DND-41 (cell line): ENCODE measurements at regions not wholly inside any gene's neighbourhood (a gene's known extent, or its start where the extent isn't known, plus 50 kb on each side); places are given as distances from the start of the nearest gene placed in this dataset.
"Not testable (repeated sequence)": the region's sequence is repeated elsewhere in the genome, so short reads cannot be mapped to it uniquely, and the experiment has no call there.

Source experiments
- ATAC-seq: fragments of 200-7000 bp; cut with Tn5 transposase; 3 replicates; pipeline ENCODE4 v1.9.1; 2021; ENCODE audit warnings: low read depth; ENCODE audit not compliant: insufficient read depth
- DNase-seq: peaks from one replicate; pipeline ENCODE4 v3.0.0-alpha.2; 2020
- H2AFZ ChIP-seq: 2 replicates; pipeline ENCODE4 v1.6.0; 2012; ENCODE audit warnings: low read depth, low read length
- H3K27ac ChIP-seq: 2 replicates; pipeline ENCODE4 v1.5.1; 2012; ENCODE audit warnings: low read length, inconsistent platforms
- H3K27me3 ChIP-seq: fragments of 200-600 bp; sonication (generic); 2 replicates; pipeline ENCODE4 v1.6.0; 2012; ENCODE audit warnings: low read length, mild to moderate bottlenecking, inconsistent platforms; ENCODE audit not compliant: insufficient read depth, poor library complexity
- H3K36me3 ChIP-seq: 2 replicates; pipeline ENCODE4 v1.5.1; 2012; ENCODE audit warnings: low read length, inconsistent platforms; ENCODE audit not compliant: insufficient read depth
- H3K4me1 ChIP-seq: 2 replicates; pipeline ENCODE4 v1.5.1; 2012; ENCODE audit warnings: mild to moderate bottlenecking, low read length; ENCODE audit not compliant: insufficient read depth
- H3K4me2 ChIP-seq: 2 replicates; pipeline ENCODE4 v1.6.0; 2012; ENCODE audit warnings: mild to moderate bottlenecking, moderate library complexity, low read length, inconsistent platforms; ENCODE audit not compliant: insufficient read depth
- H3K4me3 ChIP-seq, 2 experiments: fragments of 200-600 bp in 1 of 2; shearing (Covaris generic) in 1 of 2; 2 replicates each; pipeline ENCODE4 v1.5.1; 2012 to 2016; ENCODE audit warnings: inconsistent platforms in 2 of 2, low read length in 2 of 2, mild to moderate bottlenecking in 2 of 2, low read depth in 1 of 2, moderate library complexity in 1 of 2
- H3K79me2 ChIP-seq: 2 replicates; pipeline ENCODE4 v1.6.0; 2012; ENCODE audit warnings: low read length, inconsistent platforms; ENCODE audit not compliant: insufficient read depth
- H3K9ac ChIP-seq: 2 replicates; pipeline ENCODE4 v1.6.0; 2012; ENCODE audit warnings: low read depth, mild to moderate bottlenecking, inconsistent platforms, low read length, moderate library complexity
- H3K9me3 ChIP-seq: 2 replicates; pipeline ENCODE4 v1.5.1; 2012; ENCODE audit warnings: low read length, moderate library complexity, mild to moderate bottlenecking, inconsistent platforms; ENCODE audit not compliant: insufficient read depth, severe bottlenecking
- H4K20me1 ChIP-seq: 2 replicates; pipeline ENCODE4 v1.6.0; 2012; ENCODE audit warnings: low read length; ENCODE audit not compliant: insufficient read depth
- EZH2 ChIP-seq: IDR thresholded peaks from 3 replicates; pipeline ENCODE4 v1.6.1; 2012; ENCODE audit warnings: borderline replicate concordance, low read depth, mild to moderate bottlenecking, moderate library complexity, low read length, inconsistent platforms; ENCODE audit not compliant: severe bottlenecking
- TF ChIP-seq, protein P1 (sequence below): IDR thresholded peaks from 2 replicates; pipeline ENCODE4 v1.5.1; 2012; ENCODE audit warnings: borderline replicate concordance, low read length, moderate library complexity, mild to moderate bottlenecking; ENCODE audit not compliant: poor library complexity, severe bottlenecking; ENCODE audit errors: extremely low read depth

DNA sequence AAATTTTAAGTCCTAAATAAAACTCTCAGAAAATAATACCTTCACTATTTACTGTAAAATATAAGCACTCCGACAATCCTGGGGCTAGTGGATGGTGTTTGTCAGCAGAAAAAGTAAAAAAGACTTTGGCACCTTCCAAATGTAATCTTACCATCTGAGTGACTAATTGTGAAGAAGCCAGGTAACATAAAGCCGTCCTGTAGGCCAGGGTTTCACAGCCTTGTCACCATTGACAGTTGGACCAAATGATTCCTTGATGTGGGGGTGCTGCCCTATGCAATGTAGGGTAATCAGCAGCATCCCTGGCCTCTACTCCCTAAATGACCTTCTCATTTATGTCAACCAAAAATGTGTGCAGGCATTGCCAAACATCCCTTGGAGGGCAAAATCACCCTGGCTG is 87.2 kb downstream of the CAPZA3 start:
- no peak overlapping the region for H3K27ac ChIP-seq
- no peaks in the 10 kb centered on the region for H3K4me1 ChIP-seq
- H4K20me1 ChIP-seq, result no peaks in the 10 kb centered on the region
- no peak overlapping the region for H3K9ac ChIP-seq
- no peak overlapping the region for H2AFZ ChIP-seq
- no peaks in the 10 kb centered on the region for H3K9me3 ChIP-seq
- no peak overlapping the region for H3K4me2 ChIP-seq
- no peak for ATAC-seq
- DNase-seq, result no peak
- H3K4me3 ChIP-seq, result no peak overlapping the region
- no peaks in the 10 kb centered on the region for H3K27me3 ChIP-seq
- H3K79me2 ChIP-seq, result no peaks in the 10 kb centered on the region
- TF ChIP-seq, protein P1, sequence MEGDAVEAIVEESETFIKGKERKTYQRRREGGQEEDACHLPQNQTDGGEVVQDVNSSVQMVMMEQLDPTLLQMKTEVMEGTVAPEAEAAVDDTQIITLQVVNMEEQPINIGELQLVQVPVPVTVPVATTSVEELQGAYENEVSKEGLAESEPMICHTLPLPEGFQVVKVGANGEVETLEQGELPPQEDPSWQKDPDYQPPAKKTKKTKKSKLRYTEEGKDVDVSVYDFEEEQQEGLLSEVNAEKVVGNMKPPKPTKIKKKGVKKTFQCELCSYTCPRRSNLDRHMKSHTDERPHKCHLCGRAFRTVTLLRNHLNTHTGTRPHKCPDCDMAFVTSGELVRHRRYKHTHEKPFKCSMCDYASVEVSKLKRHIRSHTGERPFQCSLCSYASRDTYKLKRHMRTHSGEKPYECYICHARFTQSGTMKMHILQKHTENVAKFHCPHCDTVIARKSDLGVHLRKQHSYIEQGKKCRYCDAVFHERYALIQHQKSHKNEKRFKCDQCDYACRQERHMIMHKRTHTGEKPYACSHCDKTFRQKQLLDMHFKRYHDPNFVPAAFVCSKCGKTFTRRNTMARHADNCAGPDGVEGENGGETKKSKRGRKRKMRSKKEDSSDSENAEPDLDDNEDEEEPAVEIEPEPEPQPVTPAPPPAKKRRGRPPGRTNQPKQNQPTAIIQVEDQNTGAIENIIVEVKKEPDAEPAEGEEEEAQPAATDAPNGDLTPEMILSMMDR, result no peak
- TF ChIP-seq EZH2, result no peak
- no peaks in the 10 kb centered on the region for H3K36me3 ChIP-seq

DNA sequence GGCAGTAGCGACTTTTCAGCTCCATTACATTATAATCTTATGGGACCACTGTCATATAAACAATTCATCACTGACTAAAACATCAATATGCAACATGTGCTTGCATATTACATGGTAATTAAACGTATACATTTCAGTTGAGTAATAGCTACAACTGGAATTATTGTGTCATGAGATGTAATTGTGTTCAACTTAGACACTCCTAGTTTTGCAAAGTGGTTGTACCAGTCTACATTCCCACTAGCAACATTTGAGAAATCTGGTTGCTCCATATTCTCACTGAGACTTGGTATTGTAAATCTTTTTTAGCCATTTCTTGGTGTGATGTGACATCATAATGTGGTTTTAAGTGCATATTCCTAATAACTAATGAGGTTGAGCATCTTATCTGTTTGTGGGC is 90.0 kb downstream of the CAPZA3 start:
- TF ChIP-seq, protein P1, result no peak
- no peak for TF ChIP-seq EZH2
- Histone ChIP-seq H3K27me3 (no peaks in the 10 kb centered on the region), H3K4me3 (no peak overlapping the region), H3K9me3 (no peaks in the 10 kb centered on the region), H3K36me3 (no peaks in the 10 kb centered on the region), H3K4me2 (no peak overlapping the region), H3K4me1 (no peaks in the 10 kb centered on the region), H4K20me1 (no peaks in the 10 kb centered on the region), H3K9ac (no peak overlapping the region), H2AFZ (no peak overlapping the region), H3K79me2 (no peaks in the 10 kb centered on the region), H3K27ac (no peak overlapping the region)
- DNase-seq (no peak), ATAC-seq (no peak)

DNA sequence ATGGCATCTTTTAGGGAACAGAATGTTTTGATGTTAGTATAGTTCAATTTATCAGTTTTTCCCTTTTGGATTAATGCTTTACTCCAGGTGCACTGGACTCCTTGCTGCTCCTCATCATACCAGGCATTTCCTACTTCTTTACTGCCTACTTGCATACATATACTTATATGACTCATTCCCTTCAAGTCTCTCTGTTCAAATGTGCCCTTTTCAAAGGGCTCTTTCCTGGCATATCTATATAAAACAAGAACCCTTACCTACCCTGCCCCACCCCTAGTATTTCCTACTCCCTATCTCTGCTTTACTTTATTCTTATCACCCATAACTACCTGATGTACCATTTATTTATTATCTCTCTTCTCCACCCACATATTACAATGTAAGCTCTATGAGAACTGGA is 90.6 kb downstream of the CAPZA3 start:
- H3K36me3 ChIP-seq, result no peaks in the 10 kb centered on the region
- no peak overlapping the region for H2AFZ ChIP-seq
- H3K4me1 ChIP-seq, result no peaks in the 10 kb centered on the region
- DNase-seq (no peak), ATAC-seq (no peak)
- no peaks in the 10 kb centered on the region for H3K79me2 ChIP-seq
- H3K4me2 ChIP-seq, result no peak overlapping the region
- TF ChIP-seq, protein P1, result no peak
- TF ChIP-seq EZH2, result no peak
- H3K27ac ChIP-seq, result no peak overlapping the region
- H3K4me3 ChIP-seq, result no peak overlapping the region
- H4K20me1 ChIP-seq, result no peaks in the 10 kb centered on the region
- no peaks in the 10 kb centered on the region for H3K9me3 ChIP-seq
- H3K9ac ChIP-seq, result no peak overlapping the region
- H3K27me3 ChIP-seq, result no peaks in the 10 kb centered on the region

DNA sequence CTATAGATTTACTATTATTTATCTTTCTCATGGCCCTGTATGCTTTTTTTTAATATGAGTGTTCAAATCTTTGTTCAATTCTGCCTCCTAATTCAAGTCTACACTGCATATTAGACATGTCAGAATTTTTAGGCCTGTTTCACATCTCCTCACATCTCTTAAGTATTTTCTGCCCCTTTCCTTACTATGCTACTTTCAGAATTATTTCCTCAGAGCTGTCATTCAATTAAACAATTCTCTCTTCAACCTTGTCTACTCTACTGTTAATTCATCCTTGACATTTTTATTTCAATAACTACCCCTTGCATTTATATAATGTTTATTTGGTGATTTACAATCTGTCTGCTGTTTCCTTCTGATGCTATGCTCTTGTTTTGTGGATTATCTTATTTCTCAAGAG is 91.1 kb downstream of the CAPZA3 start:
- Histone ChIP-seq H3K9ac (no peak overlapping the region), H3K27ac (no peak overlapping the region), H3K79me2 (no peaks in the 10 kb centered on the region), H2AFZ (no peak overlapping the region), H3K9me3 (no peaks in the 10 kb centered on the region), H3K4me1 (no peaks in the 10 kb centered on the region), H3K4me2 (no peak overlapping the region), H3K4me3 (no peak overlapping the region), H4K20me1 (no peaks in the 10 kb centered on the region), H3K27me3 (no peaks in the 10 kb centered on the region), H3K36me3 (no peaks in the 10 kb centered on the region)
- ATAC-seq (no peak), DNase-seq (no peak)
- TF ChIP-seq, protein P1, result no peak
- TF ChIP-seq EZH2, result no peak

DNA sequence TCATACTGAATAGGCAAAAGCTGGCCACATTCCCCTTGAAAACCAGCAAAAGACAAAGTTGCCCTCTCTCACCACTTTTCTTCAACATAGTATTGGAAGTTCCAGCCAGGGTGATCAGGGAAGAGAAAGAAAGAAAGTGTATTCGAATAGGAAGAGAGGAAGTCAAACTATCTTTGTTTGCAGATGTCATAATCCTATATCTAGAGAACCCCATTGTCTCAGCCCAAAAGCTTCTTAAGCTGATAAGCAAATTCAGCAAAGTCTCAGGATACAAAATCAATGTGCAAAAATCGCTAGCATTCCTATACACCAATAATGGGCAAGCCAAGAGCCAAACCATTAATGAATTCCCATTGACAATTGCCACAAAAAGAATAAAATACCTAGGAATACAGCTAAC is 95.0 kb downstream of the CAPZA3 start:
- not testable (repeated sequence) for DNase-seq, H3K9ac ChIP-seq, H3K36me3 ChIP-seq, H3K27me3 ChIP-seq, H3K4me2 ChIP-seq, H3K4me3 ChIP-seq, H4K20me1 ChIP-seq, H3K27ac ChIP-seq, H3K79me2 ChIP-seq, H3K4me1 ChIP-seq, H3K9me3 ChIP-seq, ATAC-seq, H2AFZ ChIP-seq
